Astrocyte of the hippocampus (primary cell): ENCODE measurements at regions not wholly inside any gene's neighbourhood (a gene's known extent, or its start where the extent isn't known, plus 50 kb on each side); places are given as distances from the start of the nearest gene placed in this dataset.
A peak's percentile ranks its signal among the peaks of the same experiment; 100 is the strongest.

ENCODE experiments used
- DNase-seq: peaks from one replicate; pipeline ENCODE4 v3.0.0; 2011; ENCODE audit warnings: low read depth, low spot score

- no peak for DNase-seq
These were observed 172.0 kb upstream of the SERPINE2 start for GRCh38 chr2:224211181-224211480.

DNA sequence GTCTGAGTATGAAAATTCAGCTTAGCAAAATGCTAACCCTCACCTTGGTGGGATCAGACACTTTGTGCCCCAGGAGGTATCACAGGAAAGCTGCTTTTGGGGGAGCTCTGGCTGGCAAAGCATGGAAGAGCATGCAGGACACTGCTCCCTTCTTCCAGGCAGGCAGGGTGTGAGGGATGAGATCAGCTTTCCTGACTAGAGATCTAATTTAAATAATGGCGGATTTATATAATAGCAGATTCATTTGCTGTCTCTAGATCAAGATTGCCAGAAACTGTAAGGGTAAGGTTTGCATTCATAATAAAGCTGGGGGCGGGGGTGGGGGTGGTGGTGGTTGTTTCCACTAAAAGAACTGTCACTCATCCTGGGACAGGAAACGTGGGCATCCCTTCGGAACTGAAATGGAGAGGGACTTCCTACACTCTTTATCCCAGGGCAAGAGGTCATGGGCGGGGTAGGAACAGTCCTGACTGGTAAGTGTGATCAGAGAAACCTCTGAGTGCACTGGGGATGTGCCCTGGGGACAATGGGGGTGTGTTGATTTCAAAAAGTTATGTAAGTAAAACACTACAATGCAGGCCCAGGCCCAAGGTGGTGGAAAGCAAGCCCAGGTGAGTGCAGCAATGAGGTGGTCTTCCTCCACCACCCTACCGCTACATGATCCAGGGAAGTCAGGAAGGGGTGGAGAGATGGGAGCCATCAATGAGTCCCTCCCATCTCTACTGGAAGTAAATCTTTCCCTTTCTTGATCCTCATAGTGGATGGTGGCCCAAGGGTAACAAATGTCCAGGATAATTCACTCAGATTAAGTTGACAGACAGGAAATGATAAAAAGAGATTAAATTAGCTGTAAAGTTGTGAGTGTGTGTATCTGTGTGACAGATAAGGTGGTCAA lies 171.4 kb upstream of the SERPINE2 start:
- no peak for DNase-seq

DNA sequence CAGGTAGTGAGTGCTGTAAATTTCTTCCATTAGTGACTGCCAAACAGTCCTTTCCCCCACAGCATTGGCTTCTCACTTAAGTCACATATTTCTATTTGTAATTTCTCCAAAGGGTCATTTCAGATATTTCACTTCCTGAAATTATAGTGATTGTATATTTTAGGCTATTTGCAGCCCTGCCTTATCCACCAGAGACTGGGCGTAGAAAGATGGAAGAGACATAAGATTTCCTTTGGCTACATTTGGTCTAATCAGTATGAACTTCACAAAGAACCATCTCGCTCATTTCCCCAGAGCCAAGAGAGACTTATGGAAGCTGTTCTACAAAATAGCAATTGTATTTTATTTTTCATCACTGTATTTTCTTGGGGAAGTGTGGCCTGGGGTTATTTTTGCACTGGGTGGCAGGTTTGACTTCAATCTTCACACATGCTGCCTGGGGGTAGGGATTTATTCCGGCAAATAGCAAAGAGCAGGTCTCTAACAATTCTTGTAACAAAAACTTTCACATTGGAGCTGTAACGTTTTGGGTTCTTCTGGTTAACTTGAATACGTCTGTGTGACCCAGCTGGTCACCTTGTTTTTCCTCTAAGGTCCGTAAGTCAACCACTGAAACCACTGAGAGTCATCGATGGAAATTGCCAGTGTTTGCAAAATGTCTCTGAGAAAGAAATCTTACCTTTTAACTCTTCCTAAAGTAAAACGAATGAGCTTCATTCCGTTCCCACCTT lies 170.6 kb upstream of the SERPINE2 start:
- no peak for DNase-seq

GRCh38 chr2:224208443-224208842 lies 169.4 kb upstream of the SERPINE2 start:
- DNase-seq: no peak

DNA sequence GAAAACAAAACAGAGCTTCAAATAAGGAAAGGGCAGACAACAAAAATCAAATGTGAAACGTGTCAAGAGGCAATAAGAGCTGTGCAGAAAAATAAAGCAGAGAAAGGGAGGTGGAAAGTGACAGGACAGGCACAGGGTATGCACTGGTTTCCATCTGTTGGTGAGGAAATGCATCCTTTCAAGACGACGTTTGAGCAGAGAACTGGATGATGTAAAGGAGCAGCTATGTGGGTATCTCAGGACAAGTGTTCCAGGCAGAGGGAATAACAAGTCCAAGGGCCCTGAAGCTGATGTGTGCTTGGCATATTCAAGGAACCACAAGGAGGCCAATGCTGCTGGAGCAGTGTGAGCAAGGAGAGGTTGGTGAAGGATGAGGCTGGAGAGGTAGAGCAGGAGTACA lies 168.9 kb upstream of the SERPINE2 start:
- no peak for DNase-seq

GRCh38 chr2:224206816-224207215 lies 167.7 kb upstream of the SERPINE2 start:
- no peak for DNase-seq

GRCh38 chr2:224202281-224202865 lies 163.3 kb upstream of the SERPINE2 start:
- DNase-seq: no peak

DNA sequence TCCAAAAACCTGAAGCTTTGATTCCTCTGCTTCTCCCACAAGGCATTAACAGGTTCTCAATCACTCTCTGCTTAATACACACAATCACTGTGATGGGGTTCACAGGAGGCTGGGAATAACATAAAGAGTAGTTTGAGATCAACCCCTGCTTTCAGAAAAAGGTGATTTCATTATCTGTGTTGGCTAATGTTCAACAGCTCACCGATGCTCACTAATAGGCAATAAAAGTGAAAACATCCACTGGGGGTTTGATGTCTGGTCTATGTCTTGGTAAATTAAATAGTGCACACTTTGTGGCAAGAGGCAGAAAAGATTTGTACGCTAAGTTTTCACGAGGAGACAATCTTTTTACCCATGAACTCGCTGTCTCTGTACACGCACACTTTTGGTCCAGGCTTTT lies 159.3 kb upstream of the SERPINE2 start:
- DNase-seq: no peak

GRCh38 chr2:224196810-224197209 lies 157.7 kb upstream of the SERPINE2 start:
- DNase-seq: no peak

GRCh38 chr2:224195925-224196571 lies 157.0 kb upstream of the SERPINE2 start:
- DNase-seq: no peak

DNA sequence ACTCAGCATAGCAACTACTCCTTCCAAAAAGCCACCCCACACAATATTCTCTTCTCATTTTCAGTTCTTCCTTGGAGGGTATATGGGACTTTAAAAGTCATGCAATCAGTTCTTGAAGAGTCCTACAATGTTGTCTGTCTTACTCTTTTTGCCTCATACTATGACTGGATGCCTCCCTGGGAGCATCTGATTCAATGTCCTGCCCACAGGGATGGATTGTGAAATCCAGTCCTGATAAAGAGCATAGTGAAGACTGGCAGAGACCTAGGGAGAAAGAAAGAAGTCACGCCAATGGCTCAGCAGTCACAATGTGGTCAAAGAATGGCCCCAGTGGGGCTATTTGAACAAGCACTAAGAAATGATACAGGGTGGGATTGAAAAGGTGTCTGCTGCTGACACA lies 155.1 kb upstream of the SERPINE2 start:
- no peak for DNase-seq

GRCh38 chr2:224191465-224191864 lies 152.4 kb upstream of the SERPINE2 start:
- DNase-seq: no peak

DNA sequence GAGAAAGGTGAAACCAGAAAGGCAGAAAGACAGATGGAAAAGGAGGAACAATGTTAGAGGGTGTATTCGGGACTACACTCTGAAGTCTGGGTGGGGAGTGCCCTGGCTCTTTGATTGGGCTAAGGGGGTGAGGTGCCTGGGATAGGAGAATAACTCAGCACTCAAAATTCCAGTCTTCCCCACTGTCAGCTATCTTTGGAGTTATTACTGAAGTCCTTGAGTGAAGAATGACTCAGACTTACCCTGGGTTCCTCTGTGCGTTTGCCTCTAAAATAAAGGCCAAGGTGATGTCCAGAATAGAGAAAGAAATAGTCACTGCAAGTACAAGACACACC lies 151.8 kb upstream of the SERPINE2 start:
- no peak for DNase-seq

DNA sequence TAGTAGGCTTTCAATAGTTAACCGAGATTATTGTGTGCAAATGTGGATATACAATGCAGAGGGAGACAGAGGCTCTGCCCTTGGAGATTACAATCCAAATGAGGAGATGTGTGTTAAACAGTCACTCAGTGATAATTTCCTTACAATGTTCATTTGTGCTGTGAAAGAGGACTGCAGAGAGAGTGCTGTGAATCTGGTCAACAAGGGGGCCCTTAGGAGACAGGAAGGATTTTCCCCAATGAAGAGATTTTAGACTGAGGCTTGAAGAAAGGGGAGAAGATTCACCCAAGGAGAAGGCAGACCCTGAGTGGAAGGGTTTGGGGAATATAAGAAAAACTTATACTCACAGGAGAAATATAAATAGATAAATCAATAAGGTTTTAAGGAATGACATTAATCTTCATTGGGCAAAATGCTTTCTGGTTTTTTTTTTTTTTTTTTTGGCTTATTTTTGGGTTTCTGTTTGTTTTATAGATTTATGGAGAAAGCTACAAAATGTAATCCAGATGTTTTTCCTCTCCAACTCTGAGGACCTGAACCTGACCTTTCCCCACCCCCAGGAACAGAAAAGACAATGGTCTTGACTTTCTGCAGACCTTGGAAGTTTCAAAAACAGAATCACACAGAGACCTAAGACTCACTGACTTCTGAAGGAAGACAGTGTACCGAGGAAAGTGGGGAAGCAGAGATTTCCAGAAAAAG lies 151.3 kb upstream of the SERPINE2 start:
- no peak for DNase-seq

DNA sequence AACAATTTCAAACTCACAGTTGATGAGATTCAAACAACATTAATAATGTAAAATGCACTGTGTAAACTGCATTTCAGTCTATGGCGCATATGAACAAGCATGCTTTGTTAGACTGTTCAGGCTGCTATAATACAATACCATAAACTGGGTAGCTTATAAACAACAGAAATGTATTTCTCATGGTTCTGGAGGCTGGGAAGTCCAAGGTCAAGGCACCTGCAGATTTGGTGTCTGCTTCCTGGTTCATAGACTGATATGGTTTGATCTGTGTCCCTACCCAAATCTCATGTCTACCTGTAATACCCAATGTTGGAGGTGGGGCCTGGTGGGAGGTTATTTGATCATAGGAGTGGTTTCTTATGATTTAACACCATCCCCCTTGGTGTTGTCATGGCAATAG lies 148.1 kb upstream of the SERPINE2 start:
- DNase-seq: no peak

GRCh38 chr2:224185023-224185601 lies 146.0 kb upstream of the SERPINE2 start:
- DNase-seq: no peak

GRCh38 chr2:224183086-224183485 lies 144.0 kb upstream of the SERPINE2 start:
- DNase-seq: peak; percentile 33

DNA sequence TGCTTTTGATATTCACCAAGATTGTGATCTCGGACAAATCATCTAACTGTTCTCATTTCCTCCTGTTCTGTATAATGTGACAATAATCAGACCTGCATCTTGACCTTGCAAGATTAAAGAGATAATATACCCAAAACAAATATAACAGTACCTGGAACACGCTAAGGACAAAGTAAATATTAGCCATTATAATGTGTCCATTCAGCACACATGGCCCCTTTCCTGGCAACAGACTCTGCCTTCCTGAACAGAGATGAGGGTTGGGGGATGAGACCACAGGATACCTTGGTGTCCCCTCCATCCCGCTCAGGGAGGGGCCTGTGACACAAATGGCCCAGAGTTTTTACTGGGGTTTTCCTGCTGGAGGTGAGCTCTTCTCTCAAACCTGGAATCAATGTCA lies 143.4 kb upstream of the SERPINE2 start:
- DNase-seq: no peak

DNA sequence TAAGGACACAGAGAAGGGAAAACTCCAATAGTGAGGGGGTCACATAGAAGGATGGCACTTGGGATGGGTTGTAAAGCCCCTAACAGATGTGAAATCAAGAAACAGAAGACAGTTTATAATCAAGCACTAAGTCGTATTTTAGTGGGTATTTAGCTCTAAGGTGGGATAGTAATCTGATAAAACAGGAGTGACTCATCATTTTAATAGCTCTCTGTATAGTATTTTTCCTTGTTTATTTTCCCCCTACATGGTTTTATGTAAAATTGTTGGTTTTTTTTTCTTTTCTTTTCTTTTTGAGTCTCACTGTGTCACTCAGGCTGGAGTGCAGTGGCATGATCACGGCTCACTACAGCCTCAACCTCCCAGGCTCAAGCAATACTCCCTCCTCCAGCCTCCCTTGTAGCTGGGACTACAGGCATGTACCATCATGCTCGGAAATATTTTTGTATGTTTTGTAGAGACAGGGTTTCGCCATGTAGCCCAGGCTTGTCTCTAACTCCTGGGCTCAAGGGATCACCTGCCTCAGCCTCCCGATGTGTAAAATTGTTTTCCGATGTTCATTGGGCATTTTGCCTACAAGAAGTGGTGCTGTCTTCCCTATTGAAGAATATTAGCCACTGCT lies 142.6 kb upstream of the SERPINE2 start:
- DNase-seq: no peak

DNA sequence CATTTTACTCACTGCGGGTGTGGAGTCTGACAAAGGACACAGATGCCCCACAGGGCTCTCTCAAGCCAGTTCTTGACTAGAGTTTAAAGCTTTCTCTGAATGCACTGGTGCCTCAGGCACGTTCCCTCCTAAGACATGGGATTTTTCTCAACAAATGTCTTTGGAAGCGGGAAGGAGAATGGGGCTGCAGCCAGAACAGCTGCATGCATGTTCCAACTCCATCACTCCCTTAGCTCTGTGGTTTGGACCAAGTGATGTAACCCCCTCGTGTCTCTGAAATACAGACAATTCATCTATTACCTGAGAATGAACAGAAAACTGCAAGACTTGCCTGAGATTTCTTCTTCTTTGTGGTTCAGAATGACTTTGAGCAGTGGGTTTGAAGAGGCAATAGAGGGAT lies 141.7 kb upstream of the SERPINE2 start:
- DNase-seq: no peak

DNA sequence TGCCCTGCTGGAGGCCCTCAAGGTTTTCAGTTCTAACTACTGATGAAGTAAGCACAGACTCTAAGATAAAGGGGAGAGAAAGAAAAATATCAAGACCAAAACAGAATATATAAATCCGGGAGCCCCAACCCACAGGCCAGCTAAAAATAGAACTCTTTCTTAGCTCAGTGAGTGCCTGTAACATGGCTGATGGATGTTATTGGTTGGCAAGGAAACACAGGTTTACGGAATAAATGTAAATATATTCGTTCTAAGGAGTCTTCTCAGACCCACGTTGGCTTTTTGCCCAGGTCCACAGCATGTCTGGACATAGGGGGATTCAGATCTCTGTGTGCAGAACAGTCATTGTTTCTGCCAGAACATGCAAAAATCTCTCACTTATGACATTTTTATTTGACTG lies 139.0 kb upstream of the SERPINE2 start:
- peak; percentile 52 for DNase-seq
